Pulmonary artery endothelial cell (primary cell): ENCODE measurements at regions not wholly inside any gene's neighbourhood (a gene's known extent, or its start where the extent isn't known, plus 50 kb on each side); places are given as distances from the start of the nearest gene placed in this dataset.

Source experiments
- DNase-seq: peaks from one replicate; pipeline ENCODE4 v3.0.0-alpha.2; 2011; ENCODE audit warnings: low read depth, low spot score

GRCh38 chr7:118572604-118573003 lies 348.1 kb downstream of the ANKRD7 start:
- no peak for DNase-seq

- no peak for DNase-seq
These were observed 348.6 kb downstream of the ANKRD7 start for GRCh38 chr7:118573085-118573484.

GRCh38 chr7:118575393-118575948 lies 351.0 kb downstream of the ANKRD7 start:
- DNase-seq: no peak

- no peak for DNase-seq
These were observed 356.4 kb downstream of the ANKRD7 start for GRCh38 chr7:118580743-118581382.

GRCh38 chr7:118583641-118584040 lies 359.1 kb downstream of the ANKRD7 start:
- no peak for DNase-seq

GRCh38 chr7:118586248-118586647 lies 361.7 kb downstream of the ANKRD7 start:
- no peak for DNase-seq

GRCh38 chr7:118590107-118590506 lies 365.6 kb downstream of the ANKRD7 start:
- no peak for DNase-seq

- DNase-seq: no peak
These were observed 377.6 kb downstream of the ANKRD7 start for GRCh38 chr7:118602090-118602489.

- DNase-seq: no peak
These were observed 382.1 kb downstream of the ANKRD7 start for GRCh38 chr7:118606602-118607001.

GRCh38 chr7:118609207-118609606 lies 384.7 kb downstream of the ANKRD7 start:
- no peak for DNase-seq

GRCh38 chr7:118615681-118616080 lies 391.2 kb downstream of the ANKRD7 start:
- DNase-seq: no peak

GRCh38 chr7:118621810-118622360 lies 397.4 kb downstream of the ANKRD7 start:
- DNase-seq: no peak

- no peak for DNase-seq
These were observed 402.2 kb downstream of the ANKRD7 start for GRCh38 chr7:118626739-118627138.

GRCh38 chr7:118627467-118627866 lies 403.0 kb downstream of the ANKRD7 start:
- DNase-seq: no peak

GRCh38 chr7:118629898-118630438 lies 405.5 kb downstream of the ANKRD7 start:
- DNase-seq: no peak

- no peak for DNase-seq
These were observed 417.9 kb downstream of the ANKRD7 start for GRCh38 chr7:118642396-118642795.

- DNase-seq: no peak
These were observed 419.8 kb downstream of the ANKRD7 start for GRCh38 chr7:118644346-118644745.

GRCh38 chr7:118648002-118648401 lies 423.5 kb downstream of the ANKRD7 start:
- no peak for DNase-seq

- DNase-seq: no peak
These were observed 433.0 kb downstream of the ANKRD7 start for GRCh38 chr7:118657391-118658005.

GRCh38 chr7:118662266-118662665 lies 437.8 kb downstream of the ANKRD7 start:
- no peak for DNase-seq

- no peak for DNase-seq
These were observed 440.0 kb downstream of the ANKRD7 start for GRCh38 chr7:118664498-118664897.

GRCh38 chr7:118671149-118671548 lies 446.6 kb downstream of the ANKRD7 start:
- no peak for DNase-seq
